Activated naive CD4-positive, alpha-beta T cell treated with anti-CD3 and anti-CD28 coated beads for 36 hours (primary cell): ENCODE measurements at regions not wholly inside any gene's neighbourhood (a gene's known extent, or its start where the extent isn't known, plus 50 kb on each side); places are given as distances from the start of the nearest gene placed in this dataset.
"Not testable (repeated sequence)": the region's sequence is repeated elsewhere in the genome, so short reads cannot be mapped to it uniquely, and the experiment has no call there.

Experiments
- CTCF ChIA-PET: fragments of 350-600 bp; sonication (Branson Sonifier 250); formaldehyde crosslinking; loops from one replicate; lab custom pipeline; 2021; ENCODE audit warnings: antibody characterized with exemption; lab: Charles Lee
- DNase-seq: peaks from one replicate; pipeline ENCODE4 v3.0.0-alpha.2; 2020
- H3K27ac Mint-ChIP-seq: one replicate; pipeline ENCODE4 v1.8.0; 2021; ENCODE audit warnings: mild to moderate bottlenecking, mixed read lengths
- H3K27me3 Mint-ChIP-seq: one replicate; pipeline ENCODE4 v1.8.0; 2021; ENCODE audit warnings: low read depth, mixed read lengths
- H3K36me3 Mint-ChIP-seq: one replicate; pipeline ENCODE4 v1.8.0; 2021; ENCODE audit warnings: low read depth, mixed read lengths
- H3K4me1 Mint-ChIP-seq: one replicate; pipeline ENCODE4 v1.8.0; 2021; ENCODE audit warnings: low read depth, mixed read lengths
- H3K4me3 Mint-ChIP-seq: one replicate; pipeline ENCODE4 v1.8.0; 2021; ENCODE audit warnings: mild to moderate bottlenecking, moderate library complexity, mixed read lengths
- H3K9me3 Mint-ChIP-seq: one replicate; pipeline ENCODE4 v1.8.0; 2021; ENCODE audit warnings: mixed read lengths
- intact Hi-C: fragments of 100-400 bp; cut with micrococcal nuclease; formaldehyde crosslinking; loops from one replicate; pipeline ENCODE4 v1.15.1; 2023

- DNase-seq, result no peak
- H3K4me1 Mint-ChIP-seq, result no peaks in the 10 kb centered on the region
- CTCF ChIA-PET, result no interaction called here
- H3K27ac Mint-ChIP-seq, result no peak overlapping the region
- H3K4me3 Mint-ChIP-seq, result no peak overlapping the region
- H3K27me3 Mint-ChIP-seq, result no peaks in the 10 kb centered on the region
- intact Hi-C loops, result no loop called here
- H3K36me3 Mint-ChIP-seq, result no peaks in the 10 kb centered on the region
- H3K9me3 Mint-ChIP-seq, result no peaks in the 10 kb centered on the region
These were observed 364.0 kb downstream of the CNTN6 start for GRCh38 chr3:1456781-1457311.

- Mint-ChIP-seq H3K4me3 (no peak overlapping the region), H3K9me3 (no peaks in the 10 kb centered on the region), H3K36me3 (no peaks in the 10 kb centered on the region), H3K27ac (no peak overlapping the region), H3K27me3 (no peaks in the 10 kb centered on the region), H3K4me1 (no peaks in the 10 kb centered on the region)
- DNase-seq, result no peak
- intact Hi-C loops, result no loop called here
- CTCF ChIA-PET, result no interaction called here
These were observed 369.5 kb downstream of the CNTN6 start for GRCh38 chr3:1462371-1462770.

- intact Hi-C loops, result no loop called here
- Mint-ChIP-seq H3K4me1 (no peaks in the 10 kb centered on the region), H3K9me3 (no peaks in the 10 kb centered on the region), H3K27ac (no peak overlapping the region), H3K4me3 (no peak overlapping the region), H3K36me3 (no peaks in the 10 kb centered on the region), H3K27me3 (no peaks in the 10 kb centered on the region)
- no peak for DNase-seq
- CTCF ChIA-PET, result no interaction called here
These were observed 370.1 kb downstream of the CNTN6 start for GRCh38 chr3:1462856-1463450.

DNA sequence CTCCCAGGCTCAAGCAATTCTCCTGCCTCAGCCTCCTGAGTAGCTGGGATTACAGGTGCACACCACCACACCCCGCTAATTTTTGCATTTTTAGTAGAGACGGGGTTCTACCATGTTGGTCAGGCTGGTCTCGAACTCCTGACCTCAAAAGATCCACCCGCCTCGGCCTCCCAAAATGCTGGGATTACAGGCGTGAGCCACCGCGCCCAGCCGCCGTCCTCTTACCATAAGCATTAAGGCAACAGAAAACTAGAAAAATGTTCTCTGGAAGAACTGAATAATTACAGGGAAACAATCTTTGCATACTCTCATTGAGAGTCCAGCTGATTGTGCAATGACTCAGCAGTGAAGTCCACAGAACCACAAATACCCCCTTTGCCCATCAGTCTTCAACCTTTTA is 372.3 kb downstream of the CNTN6 start:
- H3K36me3 Mint-ChIP-seq, H3K4me3 Mint-ChIP-seq, H3K9me3 Mint-ChIP-seq, CTCF ChIA-PET, DNase-seq, H3K27ac Mint-ChIP-seq, intact Hi-C loops, H3K27me3 Mint-ChIP-seq, H3K4me1 Mint-ChIP-seq: not testable (repeated sequence)

GRCh38 chr3:1468145-1468544 is 375.3 kb downstream of the CNTN6 start:
- no peaks in the 10 kb centered on the region for H3K4me1 Mint-ChIP-seq
- no peaks in the 10 kb centered on the region for H3K9me3 Mint-ChIP-seq
- CTCF ChIA-PET, result no interaction called here
- H3K36me3 Mint-ChIP-seq, result no peaks in the 10 kb centered on the region
- H3K4me3 Mint-ChIP-seq, result no peak overlapping the region
- intact Hi-C loops, result no loop called here
- no peak overlapping the region for H3K27ac Mint-ChIP-seq
- H3K27me3 Mint-ChIP-seq, result no peaks in the 10 kb centered on the region
- DNase-seq, result no peak

DNA sequence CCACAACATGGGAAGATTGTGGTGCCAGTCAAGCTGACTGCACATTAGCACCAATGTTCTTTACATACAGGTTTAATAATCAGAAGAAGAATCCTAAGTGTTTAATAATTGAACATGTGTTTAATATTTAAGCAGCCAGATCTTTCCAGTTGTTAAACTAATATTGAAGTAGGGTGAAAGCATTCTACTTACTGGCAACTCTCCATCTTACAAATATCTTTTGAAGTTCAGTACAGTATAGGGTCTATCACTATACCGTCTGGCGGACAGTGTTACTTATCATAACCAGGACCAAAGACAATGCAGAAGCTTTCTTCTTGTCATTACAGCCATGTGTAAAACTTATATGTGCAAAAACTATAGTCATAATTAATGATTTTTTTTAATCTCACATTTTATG is 376.4 kb downstream of the CNTN6 start:
- H3K4me3 Mint-ChIP-seq, result no peak overlapping the region

GRCh38 chr3:1469687-1470086 is 376.9 kb downstream of the CNTN6 start:
- H3K4me3 Mint-ChIP-seq, result no peak overlapping the region
- intact Hi-C loops, result no loop called here
- CTCF ChIA-PET, result no interaction called here
- H3K4me1 Mint-ChIP-seq, result no peaks in the 10 kb centered on the region
- H3K36me3 Mint-ChIP-seq, result no peaks in the 10 kb centered on the region
- H3K9me3 Mint-ChIP-seq, result no peaks in the 10 kb centered on the region
- H3K27ac Mint-ChIP-seq, result no peak overlapping the region
- H3K27me3 Mint-ChIP-seq, result no peaks in the 10 kb centered on the region
- DNase-seq, result no peak

More for the DNA sequence above, 376.4 kb downstream of the CNTN6 start:
- Mint-ChIP-seq H3K4me1 (no peaks in the 10 kb centered on the region), H3K27me3 (no peaks in the 10 kb centered on the region), H3K36me3 (no peaks in the 10 kb centered on the region), H3K9me3 (no peaks in the 10 kb centered on the region), H3K27ac (no peak overlapping the region)
- intact Hi-C loops, result no loop called here
- DNase-seq, result no peak
- CTCF ChIA-PET, result no interaction called here

GRCh38 chr3:1477669-1478068 is 384.8 kb downstream of the CNTN6 start:
- H3K4me3 Mint-ChIP-seq, result no peak overlapping the region
- CTCF ChIA-PET, result no interaction called here
- intact Hi-C loops, result no loop called here
- no peaks in the 10 kb centered on the region for H3K27me3 Mint-ChIP-seq
- DNase-seq, result no peak
- H3K27ac Mint-ChIP-seq, result no peak overlapping the region
- peaks cover 2% of the 10 kb centered on the region for H3K9me3 Mint-ChIP-seq
- H3K4me1 Mint-ChIP-seq, result no peaks in the 10 kb centered on the region
- H3K36me3 Mint-ChIP-seq, result no peaks in the 10 kb centered on the region

DNA sequence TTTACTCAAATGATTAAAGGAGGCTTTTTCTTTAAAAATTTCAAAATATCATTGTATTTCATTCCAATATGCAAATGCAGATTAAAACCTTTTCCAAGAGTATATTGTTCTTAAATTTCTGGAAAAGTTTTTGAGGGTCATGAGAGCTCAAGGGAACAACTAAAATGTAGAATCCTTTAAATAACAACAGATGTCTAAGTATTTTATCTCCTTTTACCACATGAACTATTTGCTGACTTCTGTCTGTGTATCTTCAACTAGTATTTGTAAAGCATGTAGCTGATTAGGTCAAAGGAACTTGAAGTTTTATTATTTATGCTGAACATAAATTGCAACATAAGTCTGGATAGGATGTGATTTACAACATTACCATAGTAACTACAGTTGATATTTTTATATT is 402.6 kb downstream of the CNTN6 start:
- DNase-seq, result no peak
- CTCF ChIA-PET, result no interaction called here
- Mint-ChIP-seq H3K36me3 (no peaks in the 10 kb centered on the region), H3K27me3 (no peaks in the 10 kb centered on the region), H3K4me1 (no peaks in the 10 kb centered on the region), H3K4me3 (no peak overlapping the region), H3K9me3 (peaks cover 3% of the 10 kb centered on the region), H3K27ac (no peak overlapping the region)
- intact Hi-C loops, result no loop called here

- Mint-ChIP-seq H3K36me3 (no peaks in the 10 kb centered on the region), H3K4me3 (no peak overlapping the region), H3K27me3 (no peaks in the 10 kb centered on the region), H3K4me1 (no peaks in the 10 kb centered on the region), H3K27ac (no peak overlapping the region), H3K9me3 (peaks cover 2% of the 10 kb centered on the region)
- DNase-seq, result no peak
- intact Hi-C loops, result no loop called here
- CTCF ChIA-PET, result no interaction called here
These were observed 406.9 kb downstream of the CNTN6 start for GRCh38 chr3:1499694-1500093.

DNA sequence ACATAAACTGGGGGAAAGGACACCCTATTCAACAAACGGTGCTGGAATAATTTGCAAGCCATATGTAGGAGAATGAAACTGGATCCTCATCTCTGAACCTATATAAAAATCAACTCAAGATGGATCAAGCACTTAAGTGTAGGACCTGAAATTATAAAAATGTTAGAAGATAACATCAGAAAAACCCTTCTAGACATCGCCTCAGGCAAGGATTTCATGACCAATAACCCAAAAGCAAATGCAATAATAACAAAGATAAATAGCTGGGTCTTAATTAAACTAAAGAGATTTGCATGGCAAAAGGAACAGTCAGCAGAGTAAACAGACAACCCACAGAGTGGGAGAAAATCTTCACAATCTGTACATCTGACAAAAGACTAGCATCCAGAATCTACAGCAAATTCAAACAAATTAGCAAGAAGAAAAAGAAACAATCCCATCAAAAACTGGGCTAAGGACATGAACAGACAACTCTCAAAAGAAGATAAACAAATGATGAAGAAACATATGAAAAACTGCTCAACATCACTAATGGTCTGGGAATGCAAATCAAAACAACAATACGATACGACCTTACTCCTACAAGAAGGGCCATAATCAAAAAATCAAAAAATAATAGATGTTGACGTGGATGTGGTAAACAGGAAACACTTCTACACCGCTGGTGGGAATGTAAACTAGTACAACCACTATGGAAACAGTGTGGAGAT is 408.7 kb downstream of the CNTN6 start:
- H3K36me3 Mint-ChIP-seq, result no peaks in the 10 kb centered on the region
- intact Hi-C loops, result no loop called here

DNA sequence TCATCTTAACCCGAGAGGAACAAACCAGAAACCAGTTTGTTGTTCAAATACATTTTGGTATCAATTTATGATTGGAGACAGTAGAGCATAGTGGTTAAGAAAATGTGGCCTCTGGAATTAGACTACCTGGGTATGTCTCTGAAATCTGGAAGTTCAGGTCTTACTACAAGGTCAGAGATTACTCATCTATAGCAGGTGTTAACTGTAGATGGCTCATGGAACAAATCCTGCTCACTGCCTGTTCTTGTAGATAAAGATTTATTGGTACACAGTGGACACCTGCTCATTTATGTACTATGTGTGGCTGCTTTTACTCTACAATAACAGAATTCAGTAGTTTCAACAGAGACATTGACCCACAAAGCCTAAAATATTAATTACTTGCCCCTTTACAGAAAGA is 413.3 kb downstream of the CNTN6 start:
- Mint-ChIP-seq H3K36me3 (no peaks in the 10 kb centered on the region), H3K27ac (no peak overlapping the region), H3K27me3 (no peaks in the 10 kb centered on the region), H3K9me3 (peaks cover 3% of the 10 kb centered on the region), H3K4me1 (no peaks in the 10 kb centered on the region), H3K4me3 (no peak overlapping the region)
- no peak for DNase-seq
- CTCF ChIA-PET, result no interaction called here
- intact Hi-C loops, result no loop called here

More for the DNA sequence above, 408.7 kb downstream of the CNTN6 start:
- DNase-seq, result no peak
- peaks cover 2% of the 10 kb centered on the region for H3K9me3 Mint-ChIP-seq
- no peaks in the 10 kb centered on the region for H3K27me3 Mint-ChIP-seq
- no peak overlapping the region for H3K27ac Mint-ChIP-seq
- H3K4me3 Mint-ChIP-seq, result no peak overlapping the region
- CTCF ChIA-PET, result no interaction called here
- no peaks in the 10 kb centered on the region for H3K4me1 Mint-ChIP-seq

GRCh38 chr3:1513662-1514061 is 420.8 kb downstream of the CNTN6 start:
- no peak overlapping the region for H3K27ac Mint-ChIP-seq
- H3K36me3 Mint-ChIP-seq, result no peaks in the 10 kb centered on the region
- no peak overlapping the region for H3K4me3 Mint-ChIP-seq
- intact Hi-C loops, result no loop called here
- H3K4me1 Mint-ChIP-seq, result no peaks in the 10 kb centered on the region
- CTCF ChIA-PET, result no interaction called here
- peaks cover 7% of the 10 kb centered on the region for H3K9me3 Mint-ChIP-seq
- no peaks in the 10 kb centered on the region for H3K27me3 Mint-ChIP-seq
- DNase-seq, result no peak
